Forelimb muscle (tissue), 1 donor: ENCODE measurements at regions not wholly inside any gene's neighbourhood (a gene's known extent, or its start where the extent isn't known, plus 50 kb on each side); places are given as distances from the start of the nearest gene placed in this dataset.

ENCODE experiments used
- DNase-seq: peaks from one replicate; pipeline ENCODE4 v3.0.0-alpha.2; 2013; ENCODE audit warnings: low read depth

DNA sequence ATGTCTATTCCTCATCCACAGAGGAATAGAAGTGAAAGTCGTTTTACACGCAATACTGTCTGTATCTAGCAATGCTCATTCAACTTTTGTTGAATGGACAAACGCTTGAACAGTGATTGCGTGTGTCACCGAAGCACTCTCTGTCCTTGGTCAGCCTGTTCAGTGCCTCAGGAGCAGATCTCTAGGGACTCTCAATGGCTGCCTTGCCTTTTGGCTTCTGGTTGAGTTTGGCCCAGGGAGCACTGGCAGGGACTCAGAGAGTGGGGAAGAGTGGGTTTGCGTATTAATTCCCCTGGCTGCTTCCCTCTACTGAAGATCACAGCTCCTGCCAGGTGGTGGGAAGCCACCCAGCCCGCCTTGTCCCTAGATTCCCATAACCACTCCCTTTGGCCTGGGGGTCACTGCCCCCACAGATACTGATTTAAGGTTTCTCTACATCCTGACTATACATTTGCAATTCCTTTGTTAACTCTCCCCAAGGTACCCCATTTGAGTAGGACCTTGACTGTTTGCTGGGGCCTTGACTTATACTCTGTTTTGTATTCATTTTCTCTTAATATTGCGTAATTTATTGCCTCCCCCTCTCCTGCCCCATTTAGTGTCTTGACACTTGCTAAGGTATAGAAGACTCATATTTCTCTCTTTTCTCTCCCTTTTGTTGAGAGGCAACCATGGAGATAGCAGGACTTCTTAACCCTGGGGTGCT is 61.7 kb upstream of the USP24 start:
- no peak for DNase-seq

DNA sequence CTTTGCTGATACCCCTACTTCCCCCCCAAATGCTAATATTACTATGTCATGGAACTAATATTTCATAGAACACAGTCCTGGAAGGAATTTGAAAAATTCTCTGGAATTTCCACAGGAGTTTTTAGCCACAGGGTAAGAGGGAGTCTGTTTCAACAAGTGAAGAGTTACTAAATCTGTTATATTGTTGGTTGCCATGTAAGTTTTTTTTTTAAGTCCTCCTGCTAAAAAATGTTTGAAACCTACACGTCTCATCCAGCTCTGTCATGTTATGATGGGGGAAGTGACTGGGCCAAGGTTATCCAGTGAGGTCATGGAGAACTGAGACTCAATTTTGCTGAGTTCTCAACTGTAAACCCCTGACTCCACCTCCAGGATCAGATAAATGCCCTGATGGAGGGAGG is 60.8 kb upstream of the USP24 start:
- DNase-seq: no peak

- DNase-seq: no peak
Observed at GRCh38 chr1:55275151-55275748, 60.1 kb upstream of the USP24 start.

- no peak for DNase-seq
Observed at GRCh38 chr1:55272994-55273393, 57.8 kb upstream of the USP24 start.
